Panc1 (cell line): ENCODE measurements at regions not wholly inside any gene's neighbourhood (a gene's known extent, or its start where the extent isn't known, plus 50 kb on each side); places are given as distances from the start of the nearest gene placed in this dataset.

Experiments
- POLR2AphosphoS5 ChIP-seq: IDR thresholded peaks from 2 replicates; pipeline ENCODE4 v1.6.1; 2012; ENCODE audit warnings: mild to moderate bottlenecking, low read depth, low read length, moderate library complexity
- SIN3A ChIP-seq: IDR thresholded peaks from 2 replicates; pipeline ENCODE4 v1.6.1; 2012; ENCODE audit warnings: low read depth, mild to moderate bottlenecking, low read length, moderate library complexity, borderline replicate concordance; ENCODE audit not compliant: insufficient read depth
- TCF7L2 ChIP-seq: IDR thresholded peaks from 2 replicates; pipeline ENCODE4 v1.6.1; 2011; ENCODE audit warnings: mild to moderate bottlenecking, low read depth, low read length, inconsistent platforms
- TF ChIP-seq, protein P1 (sequence below): fragments of 450-650 bp; IDR thresholded peaks from 2 replicates; pipeline ENCODE4 v1.5.1; 2017; ENCODE audit warnings: mild to moderate bottlenecking
- TF ChIP-seq, protein P2 (sequence below), 2 experiments: IDR thresholded peaks; 2 replicates each; pipeline ENCODE4 v1.6.1; 2011 to 2012; ENCODE audit warnings: low read depth in 2 of 2, control low read depth in 1 of 2, low read length in 1 of 2, mild to moderate bottlenecking in 1 of 2, moderate library complexity in 1 of 2; ENCODE audit not compliant: insufficient read depth in 1 of 2

DNA sequence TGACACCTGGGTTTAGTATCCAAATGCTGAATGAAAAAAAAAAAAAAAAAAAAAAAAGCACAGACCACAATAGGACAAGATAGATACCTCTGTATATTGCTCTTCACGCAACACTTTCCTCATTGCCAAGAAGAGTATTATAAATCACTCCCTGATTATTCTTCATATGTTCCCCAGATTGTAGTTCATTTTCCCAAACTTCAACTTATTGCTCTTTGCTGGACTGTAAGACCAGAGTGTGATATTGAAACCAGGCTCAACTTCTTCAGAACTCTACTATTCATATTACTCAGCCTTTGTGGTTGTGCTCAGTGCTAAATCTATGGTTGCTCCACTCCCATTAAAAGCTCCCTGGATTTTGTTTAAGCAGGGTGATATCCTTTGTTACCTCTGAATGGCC, 180.4 kb downstream of the NTMT2 start:
- TF ChIP-seq, protein P1, sequence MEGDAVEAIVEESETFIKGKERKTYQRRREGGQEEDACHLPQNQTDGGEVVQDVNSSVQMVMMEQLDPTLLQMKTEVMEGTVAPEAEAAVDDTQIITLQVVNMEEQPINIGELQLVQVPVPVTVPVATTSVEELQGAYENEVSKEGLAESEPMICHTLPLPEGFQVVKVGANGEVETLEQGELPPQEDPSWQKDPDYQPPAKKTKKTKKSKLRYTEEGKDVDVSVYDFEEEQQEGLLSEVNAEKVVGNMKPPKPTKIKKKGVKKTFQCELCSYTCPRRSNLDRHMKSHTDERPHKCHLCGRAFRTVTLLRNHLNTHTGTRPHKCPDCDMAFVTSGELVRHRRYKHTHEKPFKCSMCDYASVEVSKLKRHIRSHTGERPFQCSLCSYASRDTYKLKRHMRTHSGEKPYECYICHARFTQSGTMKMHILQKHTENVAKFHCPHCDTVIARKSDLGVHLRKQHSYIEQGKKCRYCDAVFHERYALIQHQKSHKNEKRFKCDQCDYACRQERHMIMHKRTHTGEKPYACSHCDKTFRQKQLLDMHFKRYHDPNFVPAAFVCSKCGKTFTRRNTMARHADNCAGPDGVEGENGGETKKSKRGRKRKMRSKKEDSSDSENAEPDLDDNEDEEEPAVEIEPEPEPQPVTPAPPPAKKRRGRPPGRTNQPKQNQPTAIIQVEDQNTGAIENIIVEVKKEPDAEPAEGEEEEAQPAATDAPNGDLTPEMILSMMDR: no peak
- TF ChIP-seq POLR2AphosphoS5: no peak
- no peak for TF ChIP-seq TCF7L2
- no peak for TF ChIP-seq SIN3A
- TF ChIP-seq, protein P2, sequence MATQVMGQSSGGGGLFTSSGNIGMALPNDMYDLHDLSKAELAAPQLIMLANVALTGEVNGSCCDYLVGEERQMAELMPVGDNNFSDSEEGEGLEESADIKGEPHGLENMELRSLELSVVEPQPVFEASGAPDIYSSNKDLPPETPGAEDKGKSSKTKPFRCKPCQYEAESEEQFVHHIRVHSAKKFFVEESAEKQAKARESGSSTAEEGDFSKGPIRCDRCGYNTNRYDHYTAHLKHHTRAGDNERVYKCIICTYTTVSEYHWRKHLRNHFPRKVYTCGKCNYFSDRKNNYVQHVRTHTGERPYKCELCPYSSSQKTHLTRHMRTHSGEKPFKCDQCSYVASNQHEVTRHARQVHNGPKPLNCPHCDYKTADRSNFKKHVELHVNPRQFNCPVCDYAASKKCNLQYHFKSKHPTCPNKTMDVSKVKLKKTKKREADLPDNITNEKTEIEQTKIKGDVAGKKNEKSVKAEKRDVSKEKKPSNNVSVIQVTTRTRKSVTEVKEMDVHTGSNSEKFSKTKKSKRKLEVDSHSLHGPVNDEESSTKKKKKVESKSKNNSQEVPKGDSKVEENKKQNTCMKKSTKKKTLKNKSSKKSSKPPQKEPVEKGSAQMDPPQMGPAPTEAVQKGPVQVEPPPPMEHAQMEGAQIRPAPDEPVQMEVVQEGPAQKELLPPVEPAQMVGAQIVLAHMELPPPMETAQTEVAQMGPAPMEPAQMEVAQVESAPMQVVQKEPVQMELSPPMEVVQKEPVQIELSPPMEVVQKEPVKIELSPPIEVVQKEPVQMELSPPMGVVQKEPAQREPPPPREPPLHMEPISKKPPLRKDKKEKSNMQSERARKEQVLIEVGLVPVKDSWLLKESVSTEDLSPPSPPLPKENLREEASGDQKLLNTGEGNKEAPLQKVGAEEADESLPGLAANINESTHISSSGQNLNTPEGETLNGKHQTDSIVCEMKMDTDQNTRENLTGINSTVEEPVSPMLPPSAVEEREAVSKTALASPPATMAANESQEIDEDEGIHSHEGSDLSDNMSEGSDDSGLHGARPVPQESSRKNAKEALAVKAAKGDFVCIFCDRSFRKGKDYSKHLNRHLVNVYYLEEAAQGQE (IDR thresholded peaks at IDR 0.05; ENCODE audit: insufficient read depth in 1 of 2, low read depth in 2 of 2, low read length in 1 of 2): no peak
